Breast epithelium (tissue), 3 donors: ENCODE measurements at regions not wholly inside any gene's neighbourhood (a gene's known extent, or its start where the extent isn't known, plus 50 kb on each side); places are given as distances from the start of the nearest gene placed in this dataset.

Source experiments
- POLR2A ChIP-seq: fragments of 450-650 bp; IDR thresholded peaks from one replicate; pipeline ENCODE4 v1.6.1; 2016; ENCODE audit warnings: antibody characterized with exemption, mild to moderate bottlenecking, moderate library complexity
- POLR2AphosphoS5 ChIP-seq, 3 donors: sonication (generic); formaldehyde crosslinking; IDR thresholded peaks; one replicate each; pipeline ENCODE4 v1.6.1; 2017; ENCODE audit warnings: antibody characterized with exemption in 3 of 3
- TF ChIP-seq, protein P1 (sequence below), 3 donors: fragments of 450-650 bp; IDR thresholded peaks; one replicate each; pipeline ENCODE4 v1.5.1; 2016 to 2017; ENCODE audit warnings: antibody characterized with exemption in 3 of 3, mild to moderate bottlenecking in 3 of 3, moderate library complexity in 3 of 3

DNA sequence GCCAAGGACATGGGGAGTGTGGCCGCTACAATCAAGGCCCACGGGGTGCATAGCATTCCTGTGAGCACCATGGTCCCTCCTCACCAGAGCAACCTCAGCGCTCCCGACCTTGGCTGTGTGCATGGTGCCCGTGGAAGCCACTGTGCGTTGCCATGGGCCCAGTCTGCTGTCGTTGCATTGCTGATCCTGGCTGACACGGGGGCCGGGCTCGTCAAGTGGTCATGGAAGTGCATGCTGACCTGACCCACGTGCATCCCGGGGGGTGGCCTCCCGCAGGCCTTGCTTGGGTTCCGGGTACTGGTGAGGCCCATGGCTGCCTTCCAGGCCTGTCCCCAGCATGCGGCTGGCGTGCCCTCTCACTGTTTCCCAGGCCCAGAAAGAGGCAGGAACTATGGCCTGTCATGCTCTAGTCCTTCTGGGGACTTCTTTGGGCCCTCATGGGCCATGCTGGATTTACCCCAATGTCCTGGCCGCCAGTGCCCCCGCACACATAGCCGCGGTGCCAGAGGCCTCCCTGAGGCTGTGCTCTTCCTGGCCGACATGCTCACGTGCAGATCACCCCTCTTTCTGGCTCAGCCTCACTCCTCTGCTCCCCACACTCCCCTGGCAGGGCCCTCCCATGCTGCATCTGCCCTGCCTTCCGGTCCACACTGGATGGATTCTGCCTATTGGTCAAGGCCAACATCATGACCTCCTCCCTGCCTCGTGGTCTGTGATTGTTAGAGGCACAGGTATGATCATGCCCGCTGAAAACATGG lies 1258.0 kb downstream of the BRD1 start:
- TF ChIP-seq POLR2A: no peak
- TF ChIP-seq, protein P1, sequence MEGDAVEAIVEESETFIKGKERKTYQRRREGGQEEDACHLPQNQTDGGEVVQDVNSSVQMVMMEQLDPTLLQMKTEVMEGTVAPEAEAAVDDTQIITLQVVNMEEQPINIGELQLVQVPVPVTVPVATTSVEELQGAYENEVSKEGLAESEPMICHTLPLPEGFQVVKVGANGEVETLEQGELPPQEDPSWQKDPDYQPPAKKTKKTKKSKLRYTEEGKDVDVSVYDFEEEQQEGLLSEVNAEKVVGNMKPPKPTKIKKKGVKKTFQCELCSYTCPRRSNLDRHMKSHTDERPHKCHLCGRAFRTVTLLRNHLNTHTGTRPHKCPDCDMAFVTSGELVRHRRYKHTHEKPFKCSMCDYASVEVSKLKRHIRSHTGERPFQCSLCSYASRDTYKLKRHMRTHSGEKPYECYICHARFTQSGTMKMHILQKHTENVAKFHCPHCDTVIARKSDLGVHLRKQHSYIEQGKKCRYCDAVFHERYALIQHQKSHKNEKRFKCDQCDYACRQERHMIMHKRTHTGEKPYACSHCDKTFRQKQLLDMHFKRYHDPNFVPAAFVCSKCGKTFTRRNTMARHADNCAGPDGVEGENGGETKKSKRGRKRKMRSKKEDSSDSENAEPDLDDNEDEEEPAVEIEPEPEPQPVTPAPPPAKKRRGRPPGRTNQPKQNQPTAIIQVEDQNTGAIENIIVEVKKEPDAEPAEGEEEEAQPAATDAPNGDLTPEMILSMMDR (IDR thresholded peaks at IDR 0.05): no peak
- TF ChIP-seq POLR2AphosphoS5 (IDR thresholded peaks at IDR 0.05): no peak
